Progenitor cell of endocrine pancreas (in vitro differentiated cells): ENCODE measurements at regions not wholly inside any gene's neighbourhood (a gene's known extent, or its start where the extent isn't known, plus 50 kb on each side); places are given as distances from the start of the nearest gene placed in this dataset.

Experiments used
- DNase-seq: peaks from one replicate; pipeline ENCODE4 v3.0.0; 2021; ENCODE audit warnings: low spot score; ENCODE audit not compliant: unreplicated experiment
- H3K27ac Mint-ChIP-seq: 2 replicates; pipeline ENCODE4 v1.8.0; 2021; ENCODE audit warnings: mild to moderate bottlenecking, moderate library complexity, mixed read lengths
- H3K27me3 Mint-ChIP-seq: 2 replicates; pipeline ENCODE4 v1.8.0; 2021; ENCODE audit warnings: mixed read lengths
- H3K36me3 Mint-ChIP-seq: 2 replicates; pipeline ENCODE4 v1.8.0; 2022; ENCODE audit warnings: mixed read lengths; ENCODE audit not compliant: insufficient read depth
- H3K4me1 Mint-ChIP-seq: 2 replicates; pipeline ENCODE4 v1.8.0; 2021; ENCODE audit warnings: low read depth, mixed read lengths
- H3K4me3 Mint-ChIP-seq: 2 replicates; pipeline ENCODE4 v1.8.0; 2021; ENCODE audit warnings: low read depth, mild to moderate bottlenecking, moderate library complexity, mixed read lengths
- H3K9me3 Mint-ChIP-seq: 2 replicates; pipeline ENCODE4 v1.8.0; 2021; ENCODE audit warnings: low read depth, mixed read lengths
- TF ChIP-seq, protein P1 (sequence below): fragments of 200-600 bp; sonication (generic); IDR thresholded peaks from one replicate; pipeline ENCODE4 v1.5.0; 2021; ENCODE audit warnings: antibody characterized with exemption, mild to moderate bottlenecking; ENCODE audit not compliant: unreplicated experiment

DNA sequence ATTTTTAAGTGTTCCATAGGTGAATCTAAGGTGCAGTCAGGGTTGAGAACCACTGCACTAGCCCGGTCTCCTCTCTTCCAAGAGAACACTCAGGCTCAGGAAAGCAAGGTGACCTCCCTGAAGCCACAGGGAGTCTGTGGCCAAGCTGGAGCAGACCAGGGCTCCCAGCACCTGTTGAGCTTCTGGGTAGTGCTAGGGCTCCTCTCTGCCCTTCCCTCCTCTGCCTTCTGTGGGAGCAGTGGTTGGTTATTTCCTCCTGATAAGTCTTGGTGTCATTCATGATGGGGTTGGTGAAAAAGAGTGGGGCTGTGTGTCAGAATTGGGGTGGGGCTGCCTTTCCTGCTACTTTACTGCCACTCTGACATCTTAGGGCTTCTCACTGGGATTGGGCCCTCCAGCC lies 163.1 kb upstream of the UMPS start:
- DNase-seq: no peak
- Mint-ChIP-seq H3K27me3 (no peaks in the 10 kb centered on the region), H3K36me3 (peaks cover 2% of the 10 kb centered on the region), H3K4me3 (no peak overlapping the region), H3K27ac (no peak overlapping the region), H3K9me3 (no peaks in the 10 kb centered on the region), H3K4me1 (peaks cover 4% of the 10 kb centered on the region)
- TF ChIP-seq, protein P1, sequence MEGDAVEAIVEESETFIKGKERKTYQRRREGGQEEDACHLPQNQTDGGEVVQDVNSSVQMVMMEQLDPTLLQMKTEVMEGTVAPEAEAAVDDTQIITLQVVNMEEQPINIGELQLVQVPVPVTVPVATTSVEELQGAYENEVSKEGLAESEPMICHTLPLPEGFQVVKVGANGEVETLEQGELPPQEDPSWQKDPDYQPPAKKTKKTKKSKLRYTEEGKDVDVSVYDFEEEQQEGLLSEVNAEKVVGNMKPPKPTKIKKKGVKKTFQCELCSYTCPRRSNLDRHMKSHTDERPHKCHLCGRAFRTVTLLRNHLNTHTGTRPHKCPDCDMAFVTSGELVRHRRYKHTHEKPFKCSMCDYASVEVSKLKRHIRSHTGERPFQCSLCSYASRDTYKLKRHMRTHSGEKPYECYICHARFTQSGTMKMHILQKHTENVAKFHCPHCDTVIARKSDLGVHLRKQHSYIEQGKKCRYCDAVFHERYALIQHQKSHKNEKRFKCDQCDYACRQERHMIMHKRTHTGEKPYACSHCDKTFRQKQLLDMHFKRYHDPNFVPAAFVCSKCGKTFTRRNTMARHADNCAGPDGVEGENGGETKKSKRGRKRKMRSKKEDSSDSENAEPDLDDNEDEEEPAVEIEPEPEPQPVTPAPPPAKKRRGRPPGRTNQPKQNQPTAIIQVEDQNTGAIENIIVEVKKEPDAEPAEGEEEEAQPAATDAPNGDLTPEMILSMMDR: no peak

DNA sequence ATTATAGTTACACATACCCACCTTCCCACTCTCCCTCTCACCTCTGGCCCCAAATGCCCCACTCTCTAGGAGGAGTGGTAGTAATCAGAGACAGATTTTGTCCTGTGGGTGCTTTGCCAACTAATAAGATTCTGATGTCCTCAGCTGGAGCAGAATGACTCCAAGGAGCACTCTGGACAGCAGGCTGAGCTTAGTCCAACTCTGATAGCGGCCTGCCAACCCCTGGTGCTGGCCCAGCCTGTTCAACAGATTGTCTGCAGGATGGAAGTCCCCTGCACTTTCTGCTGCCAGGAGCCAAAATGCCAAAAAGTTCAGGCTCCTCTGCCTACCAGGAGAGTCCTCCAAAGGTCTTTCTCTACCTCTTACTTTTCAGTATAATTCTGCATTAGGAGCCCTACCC lies 160.5 kb upstream of the UMPS start:
- TF ChIP-seq, protein P1: no peak
- no peaks in the 10 kb centered on the region for H3K27me3 Mint-ChIP-seq
- H3K4me3 Mint-ChIP-seq: no peak overlapping the region
- H3K36me3 Mint-ChIP-seq: peaks cover 2% of the 10 kb centered on the region
- peaks cover 4% of the 10 kb centered on the region for H3K4me1 Mint-ChIP-seq
- no peaks in the 10 kb centered on the region for H3K9me3 Mint-ChIP-seq
- no peak for DNase-seq
- H3K27ac Mint-ChIP-seq: peak overlapping the region; percentile 50

DNA sequence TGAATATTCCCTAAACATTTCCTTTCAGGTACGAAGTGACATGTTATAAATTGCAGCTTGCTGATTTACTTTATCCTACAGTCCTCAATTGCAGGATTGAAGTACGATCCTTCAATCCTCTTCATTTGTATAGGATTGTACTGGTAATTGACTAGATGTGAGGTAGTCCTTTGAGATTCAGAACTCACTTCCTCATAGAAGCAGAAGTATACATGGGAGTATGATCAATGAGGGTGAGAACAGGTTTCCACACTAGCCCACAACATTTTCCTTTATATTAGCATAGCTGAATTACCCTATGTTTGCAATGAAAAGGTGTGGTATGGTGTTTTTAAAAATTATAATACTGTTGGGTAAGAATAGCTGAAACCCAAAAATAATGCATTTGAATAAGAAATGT lies 160.0 kb upstream of the UMPS start:
- no peaks in the 10 kb centered on the region for H3K27me3 Mint-ChIP-seq
- H3K4me3 Mint-ChIP-seq: no peak overlapping the region
- H3K36me3 Mint-ChIP-seq: peaks cover 2% of the 10 kb centered on the region
- TF ChIP-seq, protein P1: no peak
- no peak for DNase-seq
- H3K9me3 Mint-ChIP-seq: no peaks in the 10 kb centered on the region
- peaks cover 1% of the 10 kb centered on the region for H3K4me1 Mint-ChIP-seq
- no peak overlapping the region for H3K27ac Mint-ChIP-seq

DNA sequence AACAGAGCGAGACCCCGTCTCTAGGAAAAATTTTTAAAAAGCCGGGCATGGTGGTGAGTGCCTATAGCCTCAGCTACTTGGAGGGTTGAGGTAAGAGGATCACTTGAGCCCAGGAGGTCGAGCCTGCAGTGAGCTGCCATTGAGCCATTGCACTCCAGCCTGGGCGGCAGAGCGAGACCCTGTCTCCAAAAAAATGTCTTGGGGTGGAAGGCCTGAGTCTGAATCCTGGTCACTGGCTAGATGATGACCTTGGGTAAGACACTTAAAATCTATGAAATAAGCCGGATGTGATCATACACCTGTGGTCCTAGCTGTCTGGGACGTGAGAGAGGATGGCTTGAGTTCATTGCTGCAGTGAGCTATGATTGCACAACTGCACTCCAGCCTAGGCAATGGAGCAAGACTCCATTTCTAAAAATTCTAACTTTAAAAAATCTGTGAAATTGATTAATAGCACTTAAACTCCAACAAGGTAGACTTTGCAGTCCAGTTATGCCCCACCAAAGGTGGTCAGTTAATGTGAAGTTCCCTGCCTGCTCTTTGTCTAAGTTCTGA lies 157.3 kb upstream of the UMPS start:
- Mint-ChIP-seq H3K27me3 (no peaks in the 10 kb centered on the region), H3K4me3 (no peak overlapping the region), H3K4me1 (no peaks in the 10 kb centered on the region), H3K9me3 (no peaks in the 10 kb centered on the region), H3K36me3 (peaks cover 2% of the 10 kb centered on the region), H3K27ac (no peak overlapping the region)
- TF ChIP-seq, protein P1: no peak
- no peak for DNase-seq

DNA sequence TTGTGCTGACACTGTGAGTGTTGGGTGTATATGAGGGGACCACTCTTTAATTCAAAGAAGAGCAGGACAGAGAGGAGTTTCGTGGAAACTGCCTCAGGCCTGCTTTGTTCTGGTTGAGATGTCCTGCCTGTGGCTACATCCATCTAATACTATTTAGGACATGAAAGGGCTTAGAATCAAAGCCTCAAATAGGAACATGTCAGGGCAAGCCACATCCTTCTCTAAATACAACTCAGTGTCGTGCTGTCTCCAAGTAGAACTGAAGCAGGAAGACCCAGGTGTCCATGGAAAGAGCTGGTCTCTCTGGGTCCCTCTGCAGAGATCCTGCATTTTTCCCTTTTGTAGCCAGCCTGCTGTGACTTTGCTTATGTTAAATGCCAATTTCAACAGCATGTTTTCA lies 156.2 kb upstream of the UMPS start:
- Mint-ChIP-seq H3K27ac (no peak overlapping the region), H3K27me3 (no peaks in the 10 kb centered on the region), H3K4me3 (no peak overlapping the region), H3K9me3 (no peaks in the 10 kb centered on the region), H3K36me3 (no peaks in the 10 kb centered on the region), H3K4me1 (no peaks in the 10 kb centered on the region)
- no peak for DNase-seq
- TF ChIP-seq, protein P1: no peak
